Subcutaneous abdominal adipose tissue (tissue), 5 donors: ENCODE measurements at regions not wholly inside any gene's neighbourhood (a gene's known extent, or its start where the extent isn't known, plus 50 kb on each side); places are given as distances from the start of the nearest gene placed in this dataset.

ENCODE experiments used
- H3K27ac ChIP-seq: one replicate; pipeline ENCODE4 v1.7.0; 2013; ENCODE audit warnings: low read depth, mild to moderate bottlenecking, inconsistent platforms, low read length, moderate library complexity
- H3K27me3 ChIP-seq, 5 donors: one replicate each; pipeline ENCODE4 v1.7.0; 2013; ENCODE audit warnings: low read length in 5 of 5, inconsistent platforms in 1 of 5; ENCODE audit not compliant: control insufficient read depth in 5 of 5, insufficient read depth in 4 of 5
- H3K36me3 ChIP-seq, 5 donors: one replicate each; pipeline ENCODE4 v1.7.0; 2013; ENCODE audit warnings: low read length in 5 of 5; ENCODE audit not compliant: control insufficient read depth in 5 of 5, insufficient read depth in 5 of 5
- H3K4me1 ChIP-seq, 5 donors: one replicate each; pipeline ENCODE4 v1.7.0; 2013; ENCODE audit warnings: low read length in 5 of 5, mild to moderate bottlenecking in 3 of 5, moderate library complexity in 1 of 5; ENCODE audit not compliant: control insufficient read depth in 5 of 5, insufficient read depth in 5 of 5
- H3K4me3 ChIP-seq, 5 donors: one replicate each; pipeline ENCODE4 v1.7.0; 2013; ENCODE audit warnings: low read length in 5 of 5, low read depth in 1 of 5
- H3K9ac ChIP-seq, 5 donors: one replicate each; pipeline ENCODE4 v1.7.0; 2013; ENCODE audit warnings: low read length in 5 of 5, mild to moderate bottlenecking in 4 of 5, moderate library complexity in 3 of 5
- H3K9me3 ChIP-seq, 5 donors: one replicate each; pipeline ENCODE4 v1.7.0; 2013; ENCODE audit warnings: low read length in 5 of 5; ENCODE audit not compliant: control insufficient read depth in 5 of 5
- donor health status: healthy.
- donor health status: healthy.
- donor health status: healthy.
- donor health status: healthy.
- donor health status: healthy.

DNA sequence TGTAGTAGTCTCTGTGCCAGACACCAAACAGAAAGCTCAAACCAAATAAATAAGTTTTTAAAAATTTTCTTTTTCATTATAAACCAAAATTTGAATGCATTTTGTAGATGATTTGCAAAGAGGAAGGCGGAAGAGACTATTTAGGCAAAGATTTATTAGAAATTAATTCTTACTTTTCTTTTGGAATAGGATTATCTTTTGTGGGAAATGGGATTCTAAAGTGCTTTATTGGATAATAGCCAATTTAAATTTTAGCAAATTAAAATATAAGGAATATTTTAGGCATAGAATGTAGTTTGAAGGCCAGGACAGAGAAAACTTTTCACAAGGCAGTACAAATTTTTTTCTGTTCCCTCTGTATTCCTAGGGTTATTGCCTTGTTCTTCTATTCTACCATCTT lies 311.4 kb upstream of the ITGA1 start:
- Histone ChIP-seq H3K9ac (no peak overlapping the region), H3K36me3 (no peaks in the 10 kb centered on the region), H3K4me1 (no peaks in the 10 kb centered on the region), H3K27ac (no peak overlapping the region), H3K27me3 (no peaks in the 10 kb centered on the region), H3K4me3 (no peak overlapping the region), H3K9me3 (peaks cover 0 to 7% (median 0%) of the 10 kb centered on the region in 5 donors)

DNA sequence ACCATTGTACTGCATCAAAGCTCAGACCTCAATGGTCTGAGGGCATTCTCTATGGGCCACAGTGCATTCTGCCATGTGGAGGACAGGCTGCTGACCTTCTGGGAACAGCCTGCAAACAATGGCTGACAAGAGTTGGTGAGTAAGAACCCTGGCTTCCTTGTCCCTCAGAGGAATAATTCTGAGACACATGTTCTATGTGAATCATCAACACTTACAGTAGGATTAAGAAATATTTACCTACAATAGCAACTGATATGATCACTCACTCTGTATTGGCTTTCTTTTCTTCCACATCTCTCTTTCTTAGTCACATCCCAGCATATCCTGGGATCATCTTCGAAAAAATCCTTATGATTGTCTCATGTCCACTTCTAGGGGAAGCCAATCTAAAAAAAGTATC lies 306.5 kb upstream of the ITGA1 start:
- Histone ChIP-seq H3K36me3 (no peaks in the 10 kb centered on the region), H3K27me3 (no peaks in the 10 kb centered on the region), H3K9me3 (peaks cover 0 to 7% (median 0%) of the 10 kb centered on the region in 5 donors), H3K27ac (no peak overlapping the region), H3K9ac (no peak overlapping the region), H3K4me3 (no peak overlapping the region), H3K4me1 (no peaks in the 10 kb centered on the region)

DNA sequence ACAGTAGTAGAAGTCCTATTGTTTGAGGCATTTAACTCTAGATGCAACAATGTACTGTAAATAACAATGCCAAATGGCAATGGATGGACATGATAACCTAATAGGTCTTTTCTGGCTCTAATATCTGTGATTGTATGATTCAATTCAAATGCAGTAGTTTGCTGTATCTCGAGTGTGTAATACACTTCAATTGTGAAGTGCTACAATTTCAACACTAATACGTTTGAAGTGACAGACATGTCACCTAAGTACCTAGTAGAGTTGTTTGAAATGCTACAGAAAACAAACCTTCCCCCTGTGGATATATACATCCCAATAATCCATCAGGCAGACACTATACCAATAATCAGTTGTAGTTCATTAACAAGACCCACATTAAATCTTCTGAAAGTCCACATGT lies 305.9 kb upstream of the ITGA1 start:
- Histone ChIP-seq H3K9me3 (peaks cover 0 to 7% (median 0%) of the 10 kb centered on the region in 5 donors), H3K9ac (no peak overlapping the region), H3K27me3 (no peaks in the 10 kb centered on the region), H3K36me3 (no peaks in the 10 kb centered on the region), H3K4me1 (no peaks in the 10 kb centered on the region), H3K4me3 (no peak overlapping the region), H3K27ac (no peak overlapping the region)

- H3K4me3 ChIP-seq, result no peak overlapping the region
- no peaks in the 10 kb centered on the region for H3K36me3 ChIP-seq
- H3K9ac ChIP-seq, result no peak overlapping the region
- H3K4me1 ChIP-seq, result no peaks in the 10 kb centered on the region
- H3K9me3 ChIP-seq, result no peaks in the 10 kb centered on the region
- no peak overlapping the region for H3K27ac ChIP-seq
- no peaks in the 10 kb centered on the region for H3K27me3 ChIP-seq
Observed at GRCh38 chr5:52491071-52491787, 296.5 kb upstream of the ITGA1 start.

- H3K9me3 ChIP-seq, result no peaks in the 10 kb centered on the region
- no peaks in the 10 kb centered on the region for H3K4me1 ChIP-seq
- H3K4me3 ChIP-seq, result no peak overlapping the region
- no peaks in the 10 kb centered on the region for H3K36me3 ChIP-seq
- no peak overlapping the region for H3K9ac ChIP-seq
- no peak overlapping the region for H3K27ac ChIP-seq
- H3K27me3 ChIP-seq, result no peaks in the 10 kb centered on the region
Observed at GRCh38 chr5:52491818-52492217, 295.9 kb upstream of the ITGA1 start.

DNA sequence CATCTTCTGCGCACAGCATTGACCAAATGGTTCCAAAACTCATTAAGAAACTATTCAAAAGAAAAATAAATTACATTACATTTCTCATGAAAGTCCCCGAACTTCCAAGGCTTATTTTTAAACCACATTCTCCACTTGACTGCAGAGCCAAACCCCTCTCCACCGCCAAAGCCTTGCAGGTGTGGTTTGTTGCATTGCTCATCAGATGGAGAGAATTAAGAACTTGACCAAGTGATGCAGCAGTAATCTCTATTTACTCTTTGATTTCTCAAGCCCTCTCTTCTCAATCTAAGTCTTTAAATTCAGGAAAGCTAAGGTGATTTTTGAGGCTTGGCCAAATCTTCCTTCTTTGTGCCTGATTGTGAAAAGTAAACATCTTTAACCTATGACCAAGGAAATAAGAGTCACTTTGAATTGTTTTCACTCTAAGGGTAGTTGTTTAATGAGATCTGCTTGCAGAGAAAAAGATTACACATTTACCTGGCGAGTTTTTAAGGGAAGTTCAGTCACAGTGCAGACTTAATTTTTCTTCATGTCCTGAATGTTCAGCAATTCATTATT lies 290.5 kb upstream of the ITGA1 start:
- Histone ChIP-seq H3K9ac (no peak overlapping the region), H3K4me3 (no peak overlapping the region), H3K27me3 (no peaks in the 10 kb centered on the region), H3K4me1 (no peaks in the 10 kb centered on the region), H3K27ac (no peak overlapping the region), H3K9me3 (no peaks in the 10 kb centered on the region), H3K36me3 (no peaks in the 10 kb centered on the region)

- H3K27me3 ChIP-seq, result no peaks in the 10 kb centered on the region
- H3K9ac ChIP-seq, result no peak overlapping the region
- no peaks in the 10 kb centered on the region for H3K9me3 ChIP-seq
- H3K4me3 ChIP-seq, result no peak overlapping the region
- no peak overlapping the region for H3K27ac ChIP-seq
- no peaks in the 10 kb centered on the region for H3K4me1 ChIP-seq
- H3K36me3 ChIP-seq, result no peaks in the 10 kb centered on the region
Observed at GRCh38 chr5:52498607-52499006, 289.1 kb upstream of the ITGA1 start.

GRCh38 chr5:52502460-52502999 lies 285.2 kb upstream of the ITGA1 start:
- H3K4me1 ChIP-seq, result no peaks in the 10 kb centered on the region
- H3K27ac ChIP-seq, result no peak overlapping the region
- no peaks in the 10 kb centered on the region for H3K27me3 ChIP-seq
- no peak overlapping the region for H3K9ac ChIP-seq
- H3K36me3 ChIP-seq, result no peaks in the 10 kb centered on the region
- H3K9me3 ChIP-seq, result no peaks in the 10 kb centered on the region
- H3K4me3 ChIP-seq, result no peak overlapping the region

GRCh38 chr5:52504584-52505240 lies 283.0 kb upstream of the ITGA1 start:
- Histone ChIP-seq H3K27ac (no peak overlapping the region), H3K27me3 (no peaks in the 10 kb centered on the region), H3K9me3 (no peaks in the 10 kb centered on the region), H3K36me3 (no peaks in the 10 kb centered on the region), H3K4me3 (no peak overlapping the region), H3K4me1 (no peaks in the 10 kb centered on the region), H3K9ac (no peak overlapping the region)

GRCh38 chr5:52517667-52518066 lies 270.0 kb upstream of the ITGA1 start:
- H3K4me1 ChIP-seq, result no peaks in the 10 kb centered on the region

More at GRCh38 chr5:52517667-52518066, 270.0 kb upstream of the ITGA1 start:
- Histone ChIP-seq H3K36me3 (no peaks in the 10 kb centered on the region), H3K27ac (no peak overlapping the region), H3K4me3 (no peak overlapping the region), H3K9me3 (peaks cover 0 to 4% (median 0%) of the 10 kb centered on the region in 5 donors), H3K9ac (no peak overlapping the region), H3K27me3 (no peaks in the 10 kb centered on the region)
